ENCODE measurements at regions not wholly inside any gene's neighbourhood (a gene's known extent, or its start where the extent isn't known, plus 50 kb on each side); places are given as distances from the start of the nearest gene placed in this dataset.

DNA sequence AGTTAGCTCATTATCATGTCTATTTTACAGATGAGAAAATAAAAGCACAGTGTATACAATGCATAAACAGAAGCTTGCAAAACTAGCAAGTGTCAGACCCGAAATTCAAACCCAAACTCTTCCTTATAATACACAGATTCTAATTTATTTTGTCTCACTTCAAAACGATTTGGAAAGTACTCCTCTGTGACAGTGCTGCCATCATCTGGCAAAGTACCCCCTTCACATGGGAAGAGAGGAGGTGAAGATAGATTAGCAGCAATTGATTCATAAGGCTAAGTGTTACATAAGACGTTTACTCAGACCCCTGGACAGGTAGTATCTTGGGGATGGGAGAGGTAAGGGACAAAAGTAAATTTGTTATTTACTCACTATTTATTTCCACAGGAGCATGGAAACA, 744.0 kb upstream of the SGO1 start:
- no peak for TF ChIP-seq EZH2phosphoT487 (IDR thresholded peaks at IDR 0.05)
- TF ChIP-seq, protein P1, sequence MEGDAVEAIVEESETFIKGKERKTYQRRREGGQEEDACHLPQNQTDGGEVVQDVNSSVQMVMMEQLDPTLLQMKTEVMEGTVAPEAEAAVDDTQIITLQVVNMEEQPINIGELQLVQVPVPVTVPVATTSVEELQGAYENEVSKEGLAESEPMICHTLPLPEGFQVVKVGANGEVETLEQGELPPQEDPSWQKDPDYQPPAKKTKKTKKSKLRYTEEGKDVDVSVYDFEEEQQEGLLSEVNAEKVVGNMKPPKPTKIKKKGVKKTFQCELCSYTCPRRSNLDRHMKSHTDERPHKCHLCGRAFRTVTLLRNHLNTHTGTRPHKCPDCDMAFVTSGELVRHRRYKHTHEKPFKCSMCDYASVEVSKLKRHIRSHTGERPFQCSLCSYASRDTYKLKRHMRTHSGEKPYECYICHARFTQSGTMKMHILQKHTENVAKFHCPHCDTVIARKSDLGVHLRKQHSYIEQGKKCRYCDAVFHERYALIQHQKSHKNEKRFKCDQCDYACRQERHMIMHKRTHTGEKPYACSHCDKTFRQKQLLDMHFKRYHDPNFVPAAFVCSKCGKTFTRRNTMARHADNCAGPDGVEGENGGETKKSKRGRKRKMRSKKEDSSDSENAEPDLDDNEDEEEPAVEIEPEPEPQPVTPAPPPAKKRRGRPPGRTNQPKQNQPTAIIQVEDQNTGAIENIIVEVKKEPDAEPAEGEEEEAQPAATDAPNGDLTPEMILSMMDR (IDR thresholded peaks at IDR 0.05): peak; percentile 70
